ENCODE measurements at regions not wholly inside any gene's neighbourhood (a gene's known extent, or its start where the extent isn't known, plus 50 kb on each side); places are given as distances from the start of the nearest gene placed in this dataset.
"Not testable (repeated sequence)": the region's sequence is repeated elsewhere in the genome, so short reads cannot be mapped to it uniquely, and the experiment has no call there.

DNA sequence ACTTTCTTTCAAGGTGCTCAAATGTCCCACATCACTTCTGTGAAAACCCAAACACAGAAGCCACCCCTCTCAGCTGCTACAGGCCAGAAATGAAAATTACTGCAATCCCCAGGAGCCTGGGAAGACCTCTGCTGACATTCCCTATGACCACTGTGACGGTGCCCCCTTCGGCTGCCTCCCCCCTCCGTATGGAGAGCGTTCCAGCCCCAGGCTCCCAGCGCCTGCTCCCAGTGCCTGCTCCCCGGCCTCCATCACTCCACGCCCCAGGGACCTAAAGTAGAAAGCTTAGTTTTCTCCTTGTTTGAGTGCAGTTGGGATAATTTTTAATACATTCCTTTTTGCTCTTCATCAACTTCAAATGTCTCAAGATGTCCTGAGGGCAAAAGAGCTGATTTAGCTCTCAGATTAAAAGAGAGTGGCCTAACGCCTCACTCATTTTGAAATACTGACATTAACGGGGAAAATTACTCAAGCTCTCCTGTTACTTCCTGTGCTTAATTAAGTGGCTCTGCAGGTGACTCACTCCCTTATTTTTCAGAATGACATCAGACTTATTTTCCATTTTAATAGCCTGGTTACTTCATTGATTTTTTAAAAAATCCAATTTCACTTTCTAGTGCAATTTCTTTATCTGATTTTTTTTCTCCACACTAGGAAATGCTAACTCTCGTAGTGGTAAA, 112.8 kb upstream of the PLGLB2 start:
- 89 to 93% methylated on average over 8 of the region's 10 CpGs for WGBS, 2 experiments (ENCODE audit: low coverage in 1 of 2, low lambda C conversion rate in 2 of 2, missing lambda C conversion rate in 2 of 2)
- H3K9me2 ChIP-seq (ENCODE audit: insufficient read depth); H3K4me3 ChIP-seq; H2AFZ ChIP-seq; in situ Hi-C loops (cut with MboI); H3K4me1 ChIP-seq (ENCODE audit: insufficient read depth); H3K79me2 ChIP-seq (ENCODE audit: insufficient read depth); H3K4me2 ChIP-seq (ENCODE audit: unreplicated experiment); H4K20me1 ChIP-seq (ENCODE audit: insufficient read depth); H3K27me3 ChIP-seq (replicated peaks; ENCODE audit: insufficient read depth); H3F3A ChIP-seq (ENCODE audit: insufficient read depth); H3K36me3 ChIP-seq (ENCODE audit: low read depth); H3K9ac ChIP-seq; H3K9me3 ChIP-seq (ENCODE audit: low read depth): not testable (repeated sequence)
- peak; percentile 21 for DNase-seq
- H3K27ac ChIP-seq = peak overlapping the region; percentile 53

DNA sequence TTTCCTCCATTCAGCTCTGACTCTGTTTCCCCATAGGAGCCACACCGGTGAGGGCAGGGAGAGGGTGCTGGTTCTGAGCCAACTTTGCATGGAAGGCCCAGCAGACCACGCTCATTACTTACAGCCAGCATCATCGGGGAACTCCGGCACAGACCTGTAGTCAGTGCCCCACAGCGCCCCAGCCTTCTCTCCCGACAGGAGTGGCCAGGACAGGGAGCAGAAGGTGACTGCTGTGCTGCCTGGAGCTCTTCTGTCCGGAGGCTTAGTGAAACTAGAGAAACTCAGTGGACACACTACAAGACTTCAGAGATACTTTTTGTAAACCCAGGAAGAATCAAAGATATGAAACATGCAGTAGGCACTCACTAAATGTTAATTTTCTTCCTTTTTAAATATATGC, 111.6 kb upstream of the PLGLB2 start:
- DNase-seq; H3K79me2 ChIP-seq (ENCODE audit: insufficient read depth); H3K27ac ChIP-seq; H3K4me1 ChIP-seq (ENCODE audit: insufficient read depth); H3F3A ChIP-seq (ENCODE audit: insufficient read depth); H3K4me2 ChIP-seq (ENCODE audit: unreplicated experiment); H3K36me3 ChIP-seq (ENCODE audit: low read depth); in situ Hi-C loops (cut with MboI); H3K9me3 ChIP-seq (ENCODE audit: low read depth); H3K9ac ChIP-seq; H2AFZ ChIP-seq; H3K9me2 ChIP-seq (ENCODE audit: insufficient read depth); H3K4me3 ChIP-seq; H4K20me1 ChIP-seq (ENCODE audit: insufficient read depth); H3K27me3 ChIP-seq (replicated peaks; ENCODE audit: insufficient read depth): not testable (repeated sequence)
- 98 to 100% methylated on average over 3 to 6 of the region's 7 CpGs for WGBS, 2 experiments (ENCODE audit: low coverage in 1 of 2, low lambda C conversion rate in 2 of 2, missing lambda C conversion rate in 2 of 2)

DNA sequence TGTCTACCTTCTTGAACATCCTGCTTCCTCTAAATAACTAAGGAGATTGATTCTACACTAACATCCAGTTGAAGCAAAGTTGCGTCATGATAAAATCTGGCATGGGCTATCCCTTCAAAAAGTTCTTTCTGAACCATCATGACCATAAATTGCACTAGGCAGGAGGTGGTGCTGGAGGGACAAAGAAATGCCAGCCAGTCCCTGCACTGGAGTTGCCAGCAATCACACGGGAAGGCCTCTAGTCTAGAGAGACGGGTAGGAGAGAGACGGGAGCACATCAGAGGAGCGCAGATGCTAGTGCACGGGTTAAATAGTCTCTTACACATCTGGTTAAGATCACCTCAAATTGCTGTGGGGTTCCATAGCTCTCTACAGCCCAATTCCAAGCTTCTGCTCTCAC, 111.2 kb upstream of the PLGLB2 start:
- H3F3A ChIP-seq (ENCODE audit: insufficient read depth); H3K79me2 ChIP-seq (ENCODE audit: insufficient read depth); H3K9ac ChIP-seq; H3K4me2 ChIP-seq (ENCODE audit: unreplicated experiment); H3K9me2 ChIP-seq (ENCODE audit: insufficient read depth); H3K9me3 ChIP-seq (ENCODE audit: low read depth); H4K20me1 ChIP-seq (ENCODE audit: insufficient read depth); H3K27ac ChIP-seq; H3K36me3 ChIP-seq (ENCODE audit: low read depth); H3K4me3 ChIP-seq; H3K4me1 ChIP-seq (ENCODE audit: insufficient read depth); DNase-seq; H3K27me3 ChIP-seq (replicated peaks; ENCODE audit: insufficient read depth); H2AFZ ChIP-seq; in situ Hi-C loops (cut with MboI): not testable (repeated sequence)
- 83 to 94% methylated on average over 5 of the region's 6 CpGs for WGBS, 2 experiments (ENCODE audit: low coverage in 1 of 2, low lambda C conversion rate in 2 of 2, missing lambda C conversion rate in 2 of 2)

DNA sequence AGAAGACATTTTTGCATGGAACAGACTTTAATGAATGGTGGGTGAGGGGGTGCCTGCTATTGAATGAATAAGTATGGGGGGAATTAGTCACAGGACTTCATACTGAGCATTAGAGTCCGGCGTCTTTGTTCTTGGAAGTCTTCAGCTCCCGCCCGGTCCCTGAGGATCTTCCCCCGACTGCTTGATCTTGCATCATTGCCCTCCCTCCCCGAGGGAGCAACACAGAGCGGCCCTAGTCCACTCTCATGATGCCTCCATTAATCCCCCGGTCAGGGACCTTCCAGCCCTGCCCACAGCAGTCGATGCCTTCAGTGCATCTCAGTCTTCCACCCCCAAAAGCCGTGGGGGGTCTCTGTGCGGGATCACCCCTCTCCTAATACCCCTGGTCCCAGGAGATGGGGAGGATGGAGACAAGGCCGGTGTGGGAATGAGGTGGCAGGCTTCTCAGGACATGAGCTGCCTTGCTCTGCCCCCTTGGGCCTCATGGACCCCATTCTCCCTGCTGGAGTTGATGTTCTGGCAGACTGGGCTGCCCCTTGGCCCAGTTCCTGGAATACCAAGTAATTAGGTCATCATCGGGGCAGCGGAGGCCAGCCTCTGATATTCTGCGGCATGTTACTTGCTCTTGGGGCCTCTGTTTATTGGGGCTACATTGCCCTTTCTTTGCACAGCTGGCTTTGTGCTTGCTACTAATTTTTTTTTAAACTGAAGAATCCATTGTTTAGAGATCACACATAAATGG, 110.5 kb upstream of the PLGLB2 start:
- H3K79me2 ChIP-seq (ENCODE audit: insufficient read depth); H2AFZ ChIP-seq; in situ Hi-C loops (cut with MboI); H4K20me1 ChIP-seq (ENCODE audit: insufficient read depth); H3F3A ChIP-seq (ENCODE audit: insufficient read depth); H3K36me3 ChIP-seq (ENCODE audit: low read depth); H3K4me1 ChIP-seq (ENCODE audit: insufficient read depth); H3K27ac ChIP-seq; H3K9me3 ChIP-seq (ENCODE audit: low read depth); H3K4me3 ChIP-seq; H3K9ac ChIP-seq; H3K4me2 ChIP-seq (ENCODE audit: unreplicated experiment); H3K9me2 ChIP-seq (ENCODE audit: insufficient read depth); H3K27me3 ChIP-seq (replicated peaks; ENCODE audit: insufficient read depth): not testable (repeated sequence)
- WGBS, 2 experiments (ENCODE audit: low coverage in 1 of 2, low lambda C conversion rate in 2 of 2, missing lambda C conversion rate in 2 of 2) = 89 to 91% methylated on average over 14 to 15 of the region's 15 CpGs
- DNase-seq = peak; percentile 3

DNA sequence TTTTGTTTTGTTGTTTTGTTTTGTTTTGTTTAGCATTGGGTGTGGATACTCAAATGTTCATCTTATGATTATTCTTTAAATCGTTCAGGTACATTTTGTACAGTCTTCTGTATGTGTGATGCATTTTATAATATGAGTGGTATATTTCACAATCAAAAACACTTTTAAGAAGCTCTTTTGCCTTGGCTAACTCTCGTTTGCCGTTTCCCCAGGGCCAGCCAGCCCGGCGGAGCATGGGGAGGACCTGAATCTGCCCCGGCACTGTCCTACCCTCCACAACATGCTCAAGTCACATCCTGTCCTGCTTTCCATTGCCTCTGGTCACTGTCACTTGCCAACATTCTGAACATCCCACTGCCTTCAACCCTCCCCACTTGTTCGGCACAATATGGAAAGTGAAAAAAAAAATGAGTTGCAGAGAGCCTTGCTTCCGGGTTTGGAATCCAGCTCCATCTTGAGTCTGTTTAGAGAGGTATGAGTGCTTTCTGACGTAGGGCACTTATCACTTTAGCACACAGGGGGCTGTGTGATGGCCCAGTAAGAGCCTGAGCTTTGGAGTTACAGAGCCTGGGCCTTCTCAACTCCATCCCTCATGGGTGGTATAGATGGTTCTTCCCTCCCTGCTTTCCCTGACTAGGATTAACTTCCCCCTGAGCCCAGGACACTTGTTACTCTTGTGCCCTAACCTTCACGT, 109.6 kb upstream of the PLGLB2 start:
- in situ Hi-C loops (cut with MboI); H3K9ac ChIP-seq; DNase-seq; H3K4me3 ChIP-seq; H3K9me3 ChIP-seq (ENCODE audit: low read depth); H4K20me1 ChIP-seq (ENCODE audit: insufficient read depth); H3K9me2 ChIP-seq (ENCODE audit: insufficient read depth); H3F3A ChIP-seq (ENCODE audit: insufficient read depth); H3K4me1 ChIP-seq (ENCODE audit: insufficient read depth); H3K27me3 ChIP-seq (replicated peaks; ENCODE audit: insufficient read depth); H3K79me2 ChIP-seq (ENCODE audit: insufficient read depth); H3K4me2 ChIP-seq (ENCODE audit: unreplicated experiment); H3K27ac ChIP-seq; H3K36me3 ChIP-seq (ENCODE audit: low read depth); H2AFZ ChIP-seq: not testable (repeated sequence)
- WGBS, 2 experiments (ENCODE audit: low coverage in 1 of 2, low lambda C conversion rate in 2 of 2, missing lambda C conversion rate in 2 of 2) = 92 to 93% methylated on average over 9 to 10 of the region's 10 CpGs

DNA sequence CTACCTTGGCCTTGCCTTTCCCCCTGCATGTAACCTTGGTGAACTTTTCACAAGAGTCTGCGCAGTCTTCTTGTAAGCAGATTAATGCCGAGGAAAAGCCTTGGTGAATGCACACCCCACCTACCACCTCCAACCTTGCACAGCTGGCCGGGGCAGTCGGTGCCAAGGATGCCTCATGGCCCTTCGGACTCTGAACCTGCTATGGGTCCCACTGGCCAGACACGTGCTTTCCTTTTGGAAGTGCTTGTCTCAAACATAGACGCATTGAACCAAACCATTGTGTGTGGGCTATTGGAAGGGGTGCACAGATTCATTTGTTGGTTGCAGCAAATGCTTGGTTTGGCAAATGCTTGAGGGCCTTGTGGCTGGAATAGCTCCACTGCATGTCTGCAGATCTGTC, 109.0 kb upstream of the PLGLB2 start:
- in situ Hi-C loops (cut with MboI); H3K27ac ChIP-seq; H3K9me3 ChIP-seq (ENCODE audit: low read depth); H3K4me2 ChIP-seq (ENCODE audit: unreplicated experiment); H3F3A ChIP-seq (ENCODE audit: insufficient read depth); DNase-seq; H3K79me2 ChIP-seq (ENCODE audit: insufficient read depth); H3K27me3 ChIP-seq (replicated peaks; ENCODE audit: insufficient read depth); H3K9me2 ChIP-seq (ENCODE audit: insufficient read depth); H3K4me1 ChIP-seq (ENCODE audit: insufficient read depth); H3K9ac ChIP-seq; H3K4me3 ChIP-seq; H3K36me3 ChIP-seq (ENCODE audit: low read depth); H4K20me1 ChIP-seq (ENCODE audit: insufficient read depth); H2AFZ ChIP-seq: not testable (repeated sequence)
- WGBS, 2 experiments (ENCODE audit: low coverage in 1 of 2, low lambda C conversion rate in 2 of 2, missing lambda C conversion rate in 2 of 2) = 100% methylated on average over 1 to 2 of the region's 7 CpGs

DNA sequence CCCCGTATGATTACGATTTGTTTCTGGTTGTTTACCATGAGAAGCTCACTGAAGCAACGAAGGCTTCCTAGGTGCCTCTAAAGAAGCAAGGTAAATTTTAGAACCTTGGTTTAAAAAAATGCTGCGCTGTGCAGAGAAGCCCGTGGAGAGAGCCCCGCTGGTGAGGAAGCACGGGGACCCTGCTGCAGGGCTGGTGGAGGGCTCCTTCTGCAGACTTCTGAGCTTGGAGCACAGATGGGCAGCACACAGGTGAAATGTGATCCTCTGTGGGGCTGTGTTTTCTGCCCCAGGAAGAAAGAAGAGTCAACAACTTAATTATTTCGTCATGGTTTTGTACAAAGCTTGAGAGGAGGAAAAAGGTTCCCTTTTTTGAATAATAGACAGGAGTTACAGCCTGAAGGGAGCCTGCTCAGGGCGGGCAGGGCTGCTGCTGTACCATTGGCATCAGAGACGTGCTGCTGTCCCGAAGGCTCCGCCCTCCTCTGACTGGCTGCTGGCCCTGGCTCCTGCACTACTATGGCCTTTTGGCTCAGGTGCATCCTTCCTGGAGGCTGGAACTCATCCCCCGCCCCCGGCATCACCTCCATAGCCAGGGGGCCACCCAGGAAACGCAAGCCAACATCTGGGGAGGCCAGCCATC, 108.0 kb upstream of the PLGLB2 start:
- H3K9me2 ChIP-seq (ENCODE audit: insufficient read depth); H3K4me1 ChIP-seq (ENCODE audit: insufficient read depth); H3K9ac ChIP-seq; H3K4me3 ChIP-seq; in situ Hi-C loops (cut with MboI); H3K4me2 ChIP-seq (ENCODE audit: unreplicated experiment); H3K36me3 ChIP-seq (ENCODE audit: low read depth); H4K20me1 ChIP-seq (ENCODE audit: insufficient read depth); H3K79me2 ChIP-seq (ENCODE audit: insufficient read depth); H3F3A ChIP-seq (ENCODE audit: insufficient read depth); H2AFZ ChIP-seq; H3K27ac ChIP-seq; H3K9me3 ChIP-seq (ENCODE audit: low read depth); DNase-seq; H3K27me3 ChIP-seq (replicated peaks; ENCODE audit: insufficient read depth): not testable (repeated sequence)
- 68 to 76% methylated on average over 10 to 11 of the region's 15 CpGs for WGBS, 2 experiments (ENCODE audit: low coverage in 1 of 2, low lambda C conversion rate in 2 of 2, missing lambda C conversion rate in 2 of 2)
